Right ventricle myocardium inferior (tissue), 1 donor: ENCODE measurements at regions not wholly inside any gene's neighbourhood (a gene's known extent, or its start where the extent isn't known, plus 50 kb on each side); places are given as distances from the start of the nearest gene placed in this dataset.
A peak's percentile ranks its signal among the peaks of the same experiment; 100 is the strongest.
"Not testable (repeated sequence)": the region's sequence is repeated elsewhere in the genome, so short reads cannot be mapped to it uniquely, and the experiment has no call there.

ENCODE experiments used
- ATAC-seq: fragments of 200-7000 bp; cut with Tn5 transposase; one replicate; pipeline ENCODE4 v1.9.1; 2020; ENCODE audit warnings: mild to moderate bottlenecking, moderate library complexity
- DNase-seq: peaks from one replicate; pipeline ENCODE4 v3.0.0; 2021; ENCODE audit errors: missing footprints
- intact Hi-C: fragments of 100-400 bp; cut with DNase I; formaldehyde crosslinking; loops from one replicate; pipeline ENCODE4 v1.11.0; 2022
- donor health status: DM: no; HTN: yes; CAD: no; lungs with severe emphysema.

DNA sequence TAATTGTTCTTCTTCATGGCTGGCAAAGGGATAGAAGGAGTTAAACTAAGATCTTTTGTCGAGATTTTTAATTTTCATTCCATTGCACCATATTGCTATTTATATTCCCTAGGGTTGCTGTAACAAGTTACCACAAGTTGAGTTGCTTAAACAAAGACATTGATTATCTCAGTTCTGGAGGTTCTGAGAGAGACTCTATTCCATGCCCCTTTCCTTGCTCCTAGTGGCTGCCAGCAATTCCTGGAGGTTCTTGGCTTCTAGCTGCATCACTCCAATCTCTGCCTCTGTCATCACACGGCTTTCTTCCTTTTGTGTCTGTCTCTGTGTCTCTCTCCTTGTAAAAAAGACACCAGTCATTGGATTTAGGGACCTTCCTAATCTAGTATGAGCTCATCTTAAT, 136.6 kb upstream of the DAB2 start:
- DNase-seq (no peak), ATAC-seq (no peak)
- intact Hi-C loops, result no loop called here

DNA sequence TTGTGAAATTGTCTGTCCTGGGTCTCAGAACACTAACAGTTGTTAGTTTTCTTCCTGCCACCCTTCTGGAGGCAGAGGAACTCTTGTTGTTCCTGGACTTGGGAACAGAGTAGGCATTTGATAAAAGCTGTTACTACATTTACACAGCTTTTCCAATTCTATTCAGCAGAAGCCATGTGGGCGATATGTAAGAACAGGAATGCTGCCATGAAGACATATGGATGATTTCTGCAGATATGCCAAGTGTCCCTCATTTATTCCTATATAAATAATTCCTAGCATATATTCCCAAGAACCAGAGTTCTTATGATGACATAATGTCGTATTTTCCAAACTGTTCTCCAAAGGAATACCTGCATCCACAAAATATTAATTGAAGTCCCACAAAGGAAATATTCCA, 135.9 kb upstream of the DAB2 start:
- DNase-seq (no peak), ATAC-seq (no peak)
- intact Hi-C loops, result no loop called here

DNA sequence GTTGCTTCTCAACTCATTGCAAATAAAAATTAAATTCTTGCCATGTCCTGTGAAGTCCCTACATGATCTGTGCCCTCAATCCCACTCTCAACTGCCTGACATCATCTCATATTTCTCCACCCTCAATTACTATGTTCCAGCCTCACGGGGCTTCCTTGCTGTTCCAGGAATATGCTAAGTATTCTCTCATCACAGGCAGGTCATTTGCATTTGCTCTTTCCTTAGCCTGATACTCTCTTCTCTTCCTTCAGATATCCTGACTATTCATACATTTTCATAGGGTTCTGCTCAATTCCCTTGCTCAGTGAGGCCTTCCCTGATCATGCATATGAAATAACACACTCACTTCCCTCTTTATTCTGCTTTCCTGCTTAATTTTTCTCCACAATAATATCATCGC, 135.1 kb upstream of the DAB2 start:
- DNase-seq (no peak), ATAC-seq (no peak)
- intact Hi-C loops, result no loop called here

GRCh38 chr5:39558541-39558940, 133.8 kb upstream of the DAB2 start:
- ATAC-seq, result no peak
- no peak for DNase-seq
- intact Hi-C loops, result no loop called here

DNA sequence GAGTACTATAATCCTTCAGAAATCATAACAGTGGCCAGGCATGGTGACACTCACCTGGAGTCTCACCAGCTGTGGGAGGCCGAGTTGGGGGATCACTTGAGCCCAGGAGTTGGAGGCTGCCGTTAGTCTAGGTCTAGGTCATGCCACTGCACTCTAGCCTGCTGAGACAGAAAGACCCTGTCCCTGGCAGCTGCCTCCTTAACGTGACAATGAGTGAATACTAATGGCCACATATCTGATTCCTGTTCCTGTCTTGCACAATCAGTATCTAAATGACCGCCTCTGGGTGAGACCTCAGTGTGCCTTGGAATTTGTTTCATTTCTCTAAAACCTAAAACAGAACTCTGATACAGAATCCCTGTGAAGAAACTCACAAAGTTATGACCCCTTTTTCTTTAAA, 131.0 kb upstream of the DAB2 start:
- DNase-seq (no peak), ATAC-seq (peak; percentile 13)
- intact Hi-C loops, result no loop called here

GRCh38 chr5:39547553-39548154, 122.9 kb upstream of the DAB2 start:
- ATAC-seq (peak; percentile 66), DNase-seq (no peak)
- intact Hi-C loops, result loop anchor here (1.0 to 2.0 kb wide), 3 partner anchors 45 to 171 kb away; partner anchors contain the start of gene DAB2

DNA sequence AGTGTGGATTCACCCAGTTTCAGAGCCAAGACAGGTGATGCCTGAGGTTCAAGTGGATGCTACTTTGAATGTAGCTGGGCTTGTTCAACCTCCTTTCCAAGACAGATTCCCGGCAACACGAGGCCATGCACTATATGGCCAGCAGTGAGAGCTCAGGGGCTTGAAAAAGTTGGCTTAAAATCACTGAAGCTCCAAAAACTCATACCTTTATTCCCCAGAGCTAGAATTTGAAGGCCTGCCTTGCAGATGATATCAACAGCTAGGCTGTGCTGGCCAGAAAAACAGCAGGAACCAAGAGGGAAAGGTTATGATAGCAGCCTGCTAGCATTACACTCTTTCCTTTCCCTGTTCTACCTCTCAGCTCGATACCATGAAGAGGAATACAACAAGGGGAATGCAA, 120.2 kb upstream of the DAB2 start:
- no peak for ATAC-seq
- intact Hi-C loops, result no loop called here
- no peak for DNase-seq

GRCh38 chr5:39543335-39543734, 118.6 kb upstream of the DAB2 start:
- ATAC-seq, result no peak
- intact Hi-C loops, result no loop called here

GRCh38 chr5:39542511-39543285, 117.9 kb upstream of the DAB2 start:
- intact Hi-C loops, result no loop called here
- no peak for ATAC-seq
- DNase-seq, result no peak

More at GRCh38 chr5:39543335-39543734, 118.6 kb upstream of the DAB2 start:
- DNase-seq, result no peak

DNA sequence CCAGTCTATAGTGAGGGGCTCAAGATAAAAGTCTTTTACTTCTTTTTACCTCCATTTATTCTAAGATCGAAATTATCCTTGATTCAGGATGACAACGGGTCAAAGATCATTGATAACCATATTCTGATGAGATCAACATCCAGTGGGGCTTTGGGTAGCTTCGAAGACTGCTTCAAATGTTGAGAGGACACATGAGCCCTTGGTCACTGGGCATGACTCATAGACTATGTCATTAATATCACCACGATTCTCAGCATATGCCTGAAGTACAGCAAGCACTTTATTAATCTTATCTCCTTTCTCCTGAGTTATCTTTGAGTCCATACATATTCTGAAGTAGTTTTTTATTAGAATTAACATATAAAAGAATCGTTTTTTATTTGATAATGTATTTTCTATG, 117.1 kb upstream of the DAB2 start:
- no peak for ATAC-seq
- intact Hi-C loops, result no loop called here
- DNase-seq, result no peak

DNA sequence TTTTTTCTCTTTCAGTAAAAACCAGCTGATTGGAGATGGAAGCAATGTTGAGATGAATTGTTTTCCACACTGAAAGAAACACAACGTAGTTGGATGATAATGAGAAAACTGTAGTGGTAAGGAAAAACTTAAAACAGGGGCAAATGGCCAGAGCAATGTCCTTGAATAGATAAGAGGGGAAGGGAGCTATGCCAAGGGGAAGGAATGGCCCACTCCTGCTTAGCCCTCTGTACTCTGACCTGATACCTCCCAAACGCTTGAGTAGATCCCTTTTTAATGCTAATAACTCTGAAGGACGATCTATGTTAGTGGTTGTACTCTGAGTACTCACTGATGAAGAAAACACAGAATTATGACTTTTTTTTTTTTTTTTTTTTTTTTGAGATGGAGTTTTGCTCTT, 114.7 kb upstream of the DAB2 start:
- no peak for ATAC-seq
- no peak for DNase-seq
- intact Hi-C loops, result no loop called here

- DNase-seq (no peak), ATAC-seq (no peak)
- intact Hi-C loops, result no loop called here
Observed at GRCh38 chr5:39534690-39535089, 109.9 kb upstream of the DAB2 start.

GRCh38 chr5:39533749-39534148, 109.0 kb upstream of the DAB2 start:
- DNase-seq (no peak), ATAC-seq (no peak)
- intact Hi-C loops, result no loop called here

GRCh38 chr5:39532511-39532910, 107.7 kb upstream of the DAB2 start:
- ATAC-seq (no peak), DNase-seq (no peak)
- intact Hi-C loops, result no loop called here

DNA sequence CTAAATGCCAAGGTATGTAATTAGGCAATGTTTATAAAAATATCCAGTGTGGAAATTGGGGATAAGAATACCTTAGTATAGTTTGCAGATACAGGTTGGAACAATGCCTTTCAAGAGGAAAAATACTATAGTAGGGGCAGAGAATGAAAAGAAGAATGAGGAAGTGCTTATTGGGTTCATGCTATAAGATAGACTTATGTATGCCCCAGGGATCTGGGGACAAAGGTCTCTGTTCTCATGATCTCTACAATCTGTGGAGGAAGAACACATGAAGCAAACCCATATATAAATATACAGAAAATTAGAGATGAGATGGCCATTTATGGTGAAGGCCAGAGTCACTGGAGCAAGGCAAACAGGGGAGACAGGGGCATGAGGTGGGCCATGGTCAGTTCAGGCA, 106.5 kb upstream of the DAB2 start:
- DNase-seq (no peak), ATAC-seq (no peak)
- intact Hi-C loops, result no loop called here

GRCh38 chr5:39526914-39527477, 102.2 kb upstream of the DAB2 start:
- DNase-seq, result no peak
- intact Hi-C loops, result loop anchor here (5.0 kb wide), 1 partner anchor 105 kb away; the partner anchor contains the start of gene DAB2

DNA sequence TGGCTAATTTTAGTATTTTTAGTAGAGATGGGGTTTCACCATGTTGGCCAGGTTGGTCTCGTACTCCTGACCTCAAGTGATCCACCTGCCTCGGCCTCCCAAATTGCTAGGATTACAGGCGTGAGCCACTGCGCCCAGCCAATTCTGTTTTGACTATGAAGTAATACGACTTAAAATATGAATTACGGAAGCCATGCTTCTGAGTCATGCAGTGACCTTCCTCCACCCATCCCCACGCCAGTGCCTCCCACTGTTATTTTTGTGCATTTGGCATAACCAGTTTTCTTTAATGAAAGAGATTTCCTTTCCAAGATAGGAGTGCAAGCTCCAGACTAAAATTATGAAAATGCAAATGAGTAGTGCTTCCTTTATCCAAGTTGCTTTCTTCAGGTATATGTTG, 101.0 kb upstream of the DAB2 start:
- DNase-seq, result not testable (repeated sequence)
- intact Hi-C loops, result loop anchor here (5.0 kb wide), 1 partner anchor 103 kb away; the partner anchor contains the start of gene DAB2
- peak; percentile 51 for ATAC-seq

More at GRCh38 chr5:39526914-39527477, 102.2 kb upstream of the DAB2 start:
- peak; percentile 88 for ATAC-seq

- no peak for ATAC-seq
- intact Hi-C loops, result loop anchor here (5.0 kb wide), 1 partner anchor 103 kb away; the partner anchor contains the start of gene DAB2
Observed at GRCh38 chr5:39525271-39525670, 100.5 kb upstream of the DAB2 start.

DNA sequence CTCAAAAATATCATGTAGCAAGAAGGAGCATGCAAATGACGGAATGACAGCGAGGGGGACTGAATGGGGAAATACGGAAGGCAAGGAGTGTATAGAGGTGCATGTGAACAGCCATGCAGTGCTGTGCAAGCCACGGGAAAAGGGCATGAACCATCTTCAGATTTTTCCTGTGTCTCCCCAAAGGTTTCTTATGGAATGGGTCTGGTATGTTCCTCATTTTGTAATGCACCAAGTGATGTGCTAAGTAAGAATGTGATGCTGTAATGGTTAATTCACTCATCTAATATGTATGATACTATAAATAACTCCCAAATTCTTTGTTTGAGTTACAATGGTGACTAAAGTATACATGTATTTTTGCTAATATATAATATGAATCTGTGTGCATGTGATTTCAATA, 99.0 kb upstream of the DAB2 start:
- no peak for ATAC-seq
- no peak for DNase-seq
- intact Hi-C loops, result no loop called here

More at GRCh38 chr5:39525271-39525670, 100.5 kb upstream of the DAB2 start:
- DNase-seq, result no peak
